G401.6 (cell line): ENCODE measurements at regions not wholly inside any gene's neighbourhood (a gene's known extent, or its start where the extent isn't known, plus 50 kb on each side); places are given as distances from the start of the nearest gene placed in this dataset.

Experiments used
- FAIRE-seq: peaks from 2 replicates; lab custom pipeline; 2012; peaks lifted over from hg19 to GRCh38; lab: Jason Lieb, UNC

DNA sequence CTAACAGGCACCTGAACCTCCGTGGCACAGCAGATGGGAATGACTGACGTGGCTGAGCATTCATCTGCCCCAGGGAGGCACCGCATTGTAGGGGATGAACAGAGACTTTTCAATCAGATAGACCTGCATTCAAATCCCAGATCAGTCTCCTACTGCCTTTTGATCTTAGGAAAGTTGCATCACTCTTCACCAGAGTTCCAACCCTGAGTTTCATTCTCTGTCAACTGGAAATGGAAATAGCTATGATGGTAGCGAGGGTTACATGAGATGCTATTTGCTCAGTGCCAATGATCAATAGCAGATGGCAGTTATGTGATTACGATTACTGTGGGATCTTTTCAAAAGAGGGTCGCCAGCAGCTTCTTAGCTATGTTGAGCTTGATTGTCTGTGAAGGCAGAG is 189.3 kb upstream of the RFC3 start:
- FAIRE-seq, result no peak

DNA sequence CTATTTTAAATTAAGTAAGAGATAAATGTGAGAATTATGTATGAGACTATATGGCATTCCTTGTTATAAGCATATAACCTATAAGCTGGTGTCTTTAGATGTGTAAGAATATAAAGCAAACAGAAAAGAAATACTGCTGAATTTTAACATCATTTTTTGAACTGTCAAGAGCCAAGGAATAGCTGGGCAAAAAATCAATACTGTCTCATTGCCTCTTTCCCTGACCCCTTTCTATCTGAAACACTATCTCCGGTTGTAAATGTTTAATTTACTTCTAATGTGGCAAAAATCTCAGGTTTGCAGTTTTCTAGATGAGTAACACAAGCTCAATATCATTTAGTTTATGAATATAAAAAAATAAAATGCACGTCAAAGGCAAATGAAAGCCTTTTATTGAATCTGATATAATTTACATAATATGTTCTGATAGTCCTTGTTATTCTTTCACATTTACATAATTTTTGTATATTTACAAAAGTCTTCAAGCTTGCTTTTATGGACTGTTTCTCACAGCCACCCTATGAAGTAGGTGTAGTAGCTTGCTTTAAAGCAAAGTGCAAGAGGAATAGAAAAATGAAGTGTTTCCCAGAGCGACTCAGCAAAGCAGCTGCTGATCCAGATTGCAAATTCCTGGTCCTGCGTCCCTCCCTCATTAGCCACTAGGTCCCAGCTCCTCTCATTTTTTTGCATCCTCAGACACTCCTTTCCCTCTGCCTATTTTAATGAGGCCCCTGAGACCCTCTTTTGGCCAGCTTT is 188.2 kb upstream of the RFC3 start:
- FAIRE-seq, result no peak

- FAIRE-seq, result no peak
These were observed 184.0 kb upstream of the RFC3 start for GRCh38 chr13:33633701-33634545.

- no peak for FAIRE-seq
These were observed 183.4 kb upstream of the RFC3 start for GRCh38 chr13:33634546-33634982.

DNA sequence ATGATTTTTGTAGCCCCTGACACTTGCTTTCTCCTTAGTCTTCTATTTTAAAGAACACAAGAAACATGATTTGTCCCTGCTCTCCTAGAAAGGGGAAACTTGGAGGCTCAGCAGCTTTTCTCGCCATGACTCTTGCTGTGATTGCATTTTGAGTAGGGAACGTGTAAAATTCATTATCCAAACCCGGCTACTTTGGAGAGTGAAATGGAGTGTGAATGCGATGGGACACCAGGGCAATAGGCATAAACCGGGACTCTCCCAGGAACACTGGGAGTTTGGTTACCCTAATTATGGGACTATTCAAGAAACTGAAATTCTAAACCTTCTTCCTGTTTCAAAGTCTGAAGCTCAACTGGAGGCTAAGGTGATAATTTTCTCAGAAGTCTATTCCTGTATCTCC is 181.7 kb upstream of the RFC3 start:
- FAIRE-seq, result no peak

DNA sequence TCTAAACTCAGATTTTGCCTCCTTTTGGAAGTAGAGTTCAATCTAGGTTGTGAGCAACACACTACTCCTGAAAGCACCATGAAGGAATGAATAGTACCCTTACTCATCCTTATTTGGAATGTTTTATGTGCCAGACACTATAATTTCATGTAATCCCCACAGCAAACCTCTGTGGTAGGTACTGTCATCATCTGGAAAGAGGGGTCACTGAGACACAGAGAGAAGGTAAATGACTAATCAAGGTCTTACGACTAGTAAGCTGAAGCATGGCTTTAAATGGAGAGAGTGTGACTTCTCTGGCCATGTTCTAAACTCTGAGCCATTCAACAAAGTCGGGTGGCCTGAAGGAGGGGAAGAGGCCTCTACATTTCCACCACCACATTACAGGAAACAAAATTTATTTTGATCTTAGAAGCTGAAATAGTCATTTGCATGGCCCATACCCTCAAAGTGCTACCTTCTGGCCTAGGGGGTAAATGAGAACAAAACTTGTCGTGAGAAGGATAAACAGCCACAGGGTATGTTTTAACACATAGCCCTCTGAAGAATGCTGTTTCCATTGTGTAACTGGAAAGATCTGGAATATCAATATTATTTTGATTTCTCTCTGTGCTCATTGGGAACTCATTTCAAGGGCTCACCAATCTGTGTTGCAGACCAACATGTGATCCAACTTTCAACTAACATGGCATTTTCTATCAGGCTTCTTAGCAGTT is 180.8 kb upstream of the RFC3 start:
- FAIRE-seq, result no peak

DNA sequence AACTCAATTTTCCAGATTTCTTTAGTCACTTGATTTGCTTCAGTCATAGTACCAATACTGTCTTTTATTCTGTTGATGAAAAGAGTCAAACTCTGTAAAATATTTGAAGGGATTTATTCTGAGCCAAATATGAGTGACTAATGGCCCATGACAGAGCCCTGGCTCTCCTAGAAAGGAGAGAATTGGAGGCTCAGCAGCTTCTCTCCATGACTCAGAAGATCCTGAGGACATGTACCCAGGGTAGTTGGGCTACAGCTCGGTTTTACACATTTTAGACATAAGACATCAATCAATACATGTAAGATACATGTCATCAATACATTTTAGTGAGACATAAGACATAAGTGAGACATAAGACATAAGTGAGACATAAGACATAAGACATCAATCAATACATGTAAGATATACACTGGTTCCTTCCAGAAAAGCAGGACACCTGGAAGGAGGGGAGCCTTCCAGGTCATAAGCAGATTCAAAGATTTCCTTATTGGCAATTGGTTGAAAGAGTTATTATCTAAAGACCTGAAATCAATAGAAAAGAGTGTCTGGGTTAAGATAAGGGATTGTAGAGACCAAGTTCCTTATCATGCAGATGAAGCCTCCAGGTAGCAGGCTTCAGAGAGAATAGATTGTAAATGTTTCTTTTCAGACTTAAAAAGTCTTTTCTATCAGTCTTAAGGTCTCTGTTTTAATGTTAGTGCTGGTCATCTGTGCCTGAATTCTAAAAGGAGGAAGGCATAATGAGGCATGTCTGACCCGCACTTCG is 179.8 kb upstream of the RFC3 start:
- FAIRE-seq, result no peak

GRCh38 chr13:33639158-33639557 is 178.8 kb upstream of the RFC3 start:
- FAIRE-seq, result no peak

GRCh38 chr13:33639626-33640080 is 178.3 kb upstream of the RFC3 start:
- FAIRE-seq, result no peak

DNA sequence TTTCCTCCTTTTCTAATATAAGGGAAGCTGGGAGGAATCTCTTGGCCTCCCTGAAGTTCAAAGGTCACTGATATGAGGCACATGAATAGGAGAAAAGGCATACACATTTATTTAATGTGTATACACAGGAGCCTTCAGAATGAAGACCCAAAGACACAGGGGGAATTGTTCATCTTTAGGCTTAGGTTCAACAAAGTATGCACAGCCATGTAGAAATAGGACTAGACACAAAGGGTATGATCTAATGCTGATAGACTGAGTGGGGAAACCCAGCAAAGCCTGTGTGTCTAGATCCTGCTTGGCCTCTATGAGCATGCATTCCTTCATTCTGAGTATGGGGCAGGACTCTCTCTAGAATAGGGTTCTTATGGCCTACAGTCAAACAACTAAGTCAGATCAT is 177.1 kb upstream of the RFC3 start:
- no peak for FAIRE-seq

DNA sequence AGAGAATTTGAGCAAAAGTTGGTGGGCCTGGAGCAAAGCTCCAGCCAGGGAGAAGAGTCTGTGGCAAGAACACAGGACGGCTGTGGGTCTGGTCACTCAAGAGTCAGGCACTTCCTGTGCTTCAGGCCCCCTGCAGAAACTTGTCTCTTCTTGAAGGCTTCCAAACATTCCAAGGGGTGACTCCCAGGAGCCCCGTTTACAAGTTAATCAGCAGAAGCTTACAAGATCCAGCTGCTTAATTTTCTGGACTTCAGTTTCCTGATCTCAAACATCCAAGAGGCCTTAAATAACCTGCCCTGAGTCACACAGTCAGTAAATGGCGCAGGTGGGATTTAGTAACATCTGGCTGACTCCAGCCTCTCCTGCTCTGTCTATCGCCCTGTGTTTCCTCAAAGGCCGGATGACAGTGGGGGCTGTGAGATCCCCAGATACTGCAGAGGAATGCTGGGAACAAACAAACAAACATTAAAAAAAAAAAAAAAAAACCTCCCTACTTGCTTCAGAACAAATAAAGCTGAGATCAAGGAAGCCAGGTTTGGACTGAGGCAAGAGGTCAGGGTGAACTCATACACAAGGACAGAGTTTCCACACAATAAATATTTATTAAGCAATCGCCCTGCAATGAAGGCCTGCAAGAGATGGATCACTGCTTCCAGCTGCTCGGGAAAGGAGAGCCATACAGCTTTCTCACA is 175.4 kb upstream of the RFC3 start:
- FAIRE-seq, result no peak

- FAIRE-seq, result no peak
These were observed 173.1 kb upstream of the RFC3 start for GRCh38 chr13:33644581-33645543.

DNA sequence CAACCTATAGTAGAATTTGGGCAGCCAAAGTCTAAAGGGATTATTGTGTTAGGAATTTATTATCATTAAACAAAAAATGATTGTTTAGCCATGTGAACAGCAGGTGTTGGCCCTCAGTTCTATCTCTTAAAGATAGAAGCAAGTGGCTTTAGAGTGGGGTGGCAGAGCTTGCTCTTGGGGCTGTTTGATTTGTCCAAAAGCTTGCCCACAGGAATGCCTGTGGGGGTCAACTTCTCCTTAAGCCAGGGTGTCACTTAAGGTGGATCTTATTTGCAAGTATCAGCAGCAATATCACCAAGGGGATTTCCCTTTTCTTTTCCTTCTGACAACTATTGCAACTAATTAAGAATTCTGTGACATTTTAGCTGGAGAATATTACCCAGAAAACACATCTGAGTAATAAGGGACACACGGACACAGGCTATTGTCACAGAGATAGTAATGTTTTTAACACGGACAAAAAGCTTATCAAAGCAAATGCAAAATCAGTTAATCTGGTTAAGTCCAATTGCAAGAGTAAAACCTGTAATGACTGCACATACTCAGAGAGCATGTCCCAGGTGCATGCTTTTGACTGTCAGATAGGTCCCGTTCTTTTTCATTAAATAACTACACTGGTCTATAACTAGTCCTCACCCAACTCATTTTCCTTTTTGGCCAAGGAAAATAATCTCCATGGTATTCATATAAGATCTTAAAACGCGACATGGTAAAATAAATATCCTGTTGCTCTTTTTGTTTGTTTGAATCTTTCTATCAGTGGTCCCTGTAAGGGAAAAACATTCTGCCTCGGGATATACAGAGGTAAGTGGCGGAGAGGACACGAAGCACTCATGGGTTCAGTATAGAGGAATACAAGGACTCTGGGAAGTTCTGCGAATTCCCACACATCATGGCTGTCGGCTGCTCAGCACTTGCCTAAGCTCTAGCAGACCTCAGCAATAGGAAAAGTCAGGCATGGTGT is 172.1 kb upstream of the RFC3 start:
- no peak for FAIRE-seq

DNA sequence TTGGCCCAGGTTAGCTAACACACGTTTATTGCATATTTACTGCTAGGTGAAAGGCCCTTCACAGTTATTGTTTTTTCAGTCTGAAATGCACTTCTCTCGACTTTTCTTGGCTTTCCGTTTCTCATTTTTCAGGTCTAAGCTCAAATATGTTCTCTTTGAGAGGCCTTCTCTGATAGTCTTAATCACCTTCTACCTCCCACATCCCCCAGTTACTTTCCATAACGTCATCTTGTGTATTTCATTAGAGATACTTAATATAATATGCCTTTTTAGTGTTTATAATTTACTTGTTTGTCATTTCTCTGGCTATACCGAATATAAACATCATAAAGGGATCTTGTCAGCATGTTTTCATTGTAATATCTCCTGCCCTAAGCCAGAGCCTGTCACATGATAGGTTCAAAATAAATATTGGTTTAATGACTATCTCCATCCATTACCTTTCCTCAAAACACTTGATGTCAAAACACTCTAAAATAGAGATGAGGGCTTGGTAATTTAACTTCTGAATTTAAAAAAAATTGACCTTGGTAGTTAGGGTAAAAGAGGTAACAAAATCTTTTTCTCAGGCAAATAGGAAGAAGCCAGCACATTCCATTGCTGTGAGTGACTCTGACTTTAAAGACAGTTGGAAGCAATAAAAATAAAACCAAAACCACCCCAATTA is 168.6 kb upstream of the RFC3 start:
- FAIRE-seq, result no peak

DNA sequence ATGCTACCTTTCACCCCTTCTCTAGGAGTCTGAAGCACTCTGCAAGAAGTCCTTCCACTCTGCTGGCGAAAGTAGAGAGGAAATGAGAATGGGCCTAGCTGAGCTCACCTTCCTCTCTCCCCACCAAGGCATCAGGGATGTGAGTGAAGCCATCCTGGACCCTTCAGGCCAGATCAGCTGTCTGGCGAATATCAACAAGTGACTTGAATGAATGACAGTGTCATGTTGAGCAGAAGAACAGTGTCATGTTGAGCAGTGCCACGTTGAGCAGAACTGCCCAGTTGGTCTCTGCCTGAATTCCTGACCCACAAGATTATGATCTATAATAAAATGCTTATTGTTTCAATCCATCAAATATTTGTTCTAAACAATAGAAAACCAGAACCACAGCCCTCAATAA is 166.2 kb upstream of the RFC3 start:
- no peak for FAIRE-seq

- no peak for FAIRE-seq
These were observed 160.7 kb upstream of the RFC3 start for GRCh38 chr13:33657274-33657673.

- FAIRE-seq, result no peak
These were observed 158.5 kb upstream of the RFC3 start for GRCh38 chr13:33659466-33659865.

GRCh38 chr13:33659894-33660293 is 158.1 kb upstream of the RFC3 start:
- no peak for FAIRE-seq

DNA sequence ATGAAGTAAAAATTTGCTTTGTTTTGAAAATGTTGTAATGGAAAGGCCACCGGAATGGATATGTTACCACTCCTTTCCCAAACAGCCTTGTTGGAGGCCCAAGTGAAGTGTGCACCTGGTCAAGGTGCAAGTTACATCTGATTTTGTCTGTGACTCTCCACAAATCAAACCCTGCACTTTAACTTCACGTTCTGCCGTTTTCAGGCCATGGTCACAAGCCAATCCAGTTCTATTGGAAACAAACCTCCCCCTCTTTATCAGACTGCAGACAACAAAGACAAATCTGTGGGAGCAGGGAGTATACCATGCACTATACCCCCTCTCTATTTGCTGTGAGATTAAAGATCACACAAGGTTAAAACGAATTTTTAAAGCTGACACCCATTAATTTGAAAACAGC is 155.6 kb upstream of the RFC3 start:
- no peak for FAIRE-seq
